Esophagus muscularis mucosa (tissue), 4 donors: ENCODE measurements at regions not wholly inside any gene's neighbourhood (a gene's known extent, or its start where the extent isn't known, plus 50 kb on each side); places are given as distances from the start of the nearest gene placed in this dataset.

Experiments used
- DNase-seq: peaks from one replicate; pipeline ENCODE4 v3.0.0-alpha.2; 2017; ENCODE audit errors: extremely low spot score
- H3K27ac ChIP-seq, 4 donors: fragments of 200-600 bp; sonication (generic); replicated peaks in 1 of 4; 1 replicate in 3 of 4; 2 replicates in 1 of 4; pipeline ENCODE4 v1.5.1; 2016 to 2019; ENCODE audit warnings: mild to moderate bottlenecking in 1 of 4
- H3K27me3 ChIP-seq, 4 donors: fragments of 200-600 bp; sonication (generic); one replicate each; pipeline versions ENCODE4 v1.5.1 to v1.6.0; 2016 to 2019
- H3K36me3 ChIP-seq, 4 donors: fragments of 200-600 bp; sonication (generic); one replicate each; pipeline ENCODE4 v1.5.1; 2016 to 2019
- H3K4me1 ChIP-seq, 4 donors: fragments of 200-600 bp; sonication (generic); one replicate each; pipeline ENCODE4 v1.5.1; 2016 to 2019
- H3K4me3 ChIP-seq, 4 donors: fragments of 200-600 bp; sonication (generic); 1 replicate in 2 of 4; 2 replicates in 2 of 4; pipeline ENCODE4 v1.5.1; 2016 to 2019; ENCODE audit warnings: mild to moderate bottlenecking in 4 of 4, moderate library complexity in 1 of 4
- H3K9me3 ChIP-seq, 4 donors: fragments of 200-600 bp; sonication (generic); 1 replicate in 3 of 4; 2 replicates in 1 of 4; pipeline ENCODE4 v1.5.1; 2016 to 2019
- CTCF ChIP-seq, 3 experiments: fragments of 200-600 bp in 2 of 3; fragments of 450-650 bp in 1 of 3; sonication (generic) in 2 of 3; IDR thresholded peaks; one replicate each; pipeline ENCODE4 v1.5.1; 2017 to 2019; ENCODE audit warnings: antibody characterized with exemption in 3 of 3, mild to moderate bottlenecking in 2 of 3, moderate library complexity in 1 of 3
- EP300 ChIP-seq: sonication (generic); formaldehyde crosslinking; IDR thresholded peaks from one replicate; pipeline ENCODE4 v1.6.1; 2017; ENCODE audit warnings: antibody characterized with exemption
- POLR2A ChIP-seq: fragments of 450-650 bp; IDR thresholded peaks from one replicate; pipeline ENCODE4 v1.6.1; 2017; ENCODE audit warnings: antibody characterized with exemption, moderate library complexity, mild to moderate bottlenecking, low read depth
- POLR2AphosphoS5 ChIP-seq, 2 donors: sonication (generic); formaldehyde crosslinking; IDR thresholded peaks; one replicate each; pipeline ENCODE4 v1.6.1; 2017; ENCODE audit warnings: antibody characterized with exemption in 2 of 2
- WGBS: methylation state at CpG from one replicate; pipeline ENCODE4 v1.1.5; 2018; 5-methylcytosine and 5-hydroxymethylcytosine counted together
- intact Hi-C: fragments of 100-400 bp; cut with DNase I; formaldehyde crosslinking; loops from one replicate; pipeline ENCODE4 v1.15.1; 2023

DNA sequence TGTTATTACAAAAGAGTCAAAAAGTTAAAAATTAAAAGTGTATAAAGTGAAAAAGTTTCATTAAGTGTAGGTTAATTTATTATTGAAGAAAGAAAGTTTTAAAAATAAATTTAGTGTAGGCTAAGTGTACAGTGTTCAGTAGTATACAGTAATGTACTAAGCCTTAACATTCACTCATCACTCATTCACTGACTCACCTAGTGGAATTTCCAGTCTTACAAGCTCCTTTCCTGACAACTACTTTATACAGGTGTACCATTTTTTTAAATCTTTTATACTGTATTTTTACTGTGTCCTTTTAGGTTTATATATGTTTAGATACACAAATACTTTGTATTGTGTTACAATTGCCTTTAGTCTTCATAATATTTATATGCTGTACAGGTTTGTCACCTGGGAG is 530.2 kb upstream of the FAM174A start:
- no peaks in the 10 kb centered on the region for H3K4me1 ChIP-seq
- no peak overlapping the region for H3K4me3 ChIP-seq
- DNase-seq: no peak
- no peaks in the 10 kb centered on the region for H3K36me3 ChIP-seq
- no peaks in the 10 kb centered on the region for H3K9me3 ChIP-seq
- intact Hi-C loops: no loop called here
- no peaks in the 10 kb centered on the region for H3K27me3 ChIP-seq
- TF ChIP-seq POLR2AphosphoS5 (IDR thresholded peaks at IDR 0.05) (no peak), POLR2A (no peak), EP300 (no peak), CTCF (IDR thresholded peaks at IDR 0.05) (no peak)
- no peak overlapping the region for H3K27ac ChIP-seq

GRCh38 chr5:99998319-99998718 is 536.9 kb upstream of the FAM174A start:
- TF ChIP-seq POLR2AphosphoS5 (IDR thresholded peaks at IDR 0.05): no peak
- no peak for TF ChIP-seq CTCF (IDR thresholded peaks at IDR 0.05)
- TF ChIP-seq POLR2A: no peak
- TF ChIP-seq EP300: no peak
- no peaks in the 10 kb centered on the region for H3K9me3 ChIP-seq
- no peaks in the 10 kb centered on the region for H3K36me3 ChIP-seq
- no peak overlapping the region for H3K27ac ChIP-seq
- WGBS: 27% methylated on average over 2 of the region's 2 CpGs
- no peaks in the 10 kb centered on the region for H3K27me3 ChIP-seq
- DNase-seq: no peak
- no peak overlapping the region for H3K4me3 ChIP-seq
- no peaks in the 10 kb centered on the region for H3K4me1 ChIP-seq
- intact Hi-C loops: no loop called here

- no peaks in the 10 kb centered on the region for H3K27me3 ChIP-seq
- intact Hi-C loops: no loop called here
- no peak overlapping the region for H3K27ac ChIP-seq
- TF ChIP-seq POLR2AphosphoS5 (IDR thresholded peaks at IDR 0.05) (no peak), POLR2A (no peak), EP300 (no peak), CTCF (IDR thresholded peaks at IDR 0.05) (no peak)
- no peaks in the 10 kb centered on the region for H3K4me1 ChIP-seq
- no peaks in the 10 kb centered on the region for H3K9me3 ChIP-seq
- no peak overlapping the region for H3K4me3 ChIP-seq
- no peak for DNase-seq
- 87% methylated on average over 2 of the region's 2 CpGs for WGBS
- H3K36me3 ChIP-seq: no peaks in the 10 kb centered on the region
These were observed 539.8 kb upstream of the FAM174A start for GRCh38 chr5:99995407-99995806.

- Histone ChIP-seq H3K4me3 (no peak overlapping the region), H3K4me1 (no peaks in the 10 kb centered on the region), H3K9me3 (no peaks in the 10 kb centered on the region), H3K27ac (no peak overlapping the region), H3K36me3 (no peaks in the 10 kb centered on the region), H3K27me3 (no peaks in the 10 kb centered on the region)
- TF ChIP-seq POLR2AphosphoS5 (IDR thresholded peaks at IDR 0.05) (no peak), CTCF (IDR thresholded peaks at IDR 0.05) (no peak)
- intact Hi-C loops: no loop called here
- DNase-seq: no peak
- 77% methylated on average over 4 of the region's 4 CpGs for WGBS
These were observed 561.4 kb upstream of the FAM174A start for GRCh38 chr5:99973779-99974178.

DNA sequence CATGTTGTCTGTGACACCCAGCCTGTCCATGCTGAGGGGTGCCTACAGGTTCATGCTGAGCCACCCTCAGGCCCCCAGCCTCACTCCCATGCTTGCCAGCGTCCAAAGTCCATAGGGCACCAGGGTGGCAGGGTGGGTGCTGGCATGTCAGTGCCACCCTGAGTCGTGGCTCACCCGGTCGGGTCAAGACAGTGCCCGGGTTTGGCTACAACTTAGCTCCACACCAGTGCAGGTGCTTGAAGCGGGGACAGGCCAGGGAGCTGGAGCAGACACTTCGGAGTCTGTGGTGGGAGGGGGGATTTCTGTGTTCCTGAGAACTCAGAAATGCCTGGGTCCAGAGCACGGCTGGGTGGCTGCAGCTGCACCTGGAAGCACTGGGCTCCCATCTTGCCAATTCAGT is 579.2 kb upstream of the FAM174A start:
- TF ChIP-seq EP300: no peak
- no peak for TF ChIP-seq POLR2A
- TF ChIP-seq POLR2AphosphoS5 (IDR thresholded peaks at IDR 0.05): no peak
- no peak for TF ChIP-seq CTCF (IDR thresholded peaks at IDR 0.05)
- no peaks in the 10 kb centered on the region for H3K4me1 ChIP-seq
- DNase-seq: no peak
- H3K27ac ChIP-seq: no peak overlapping the region
- intact Hi-C loops: no loop called here
- H3K27me3 ChIP-seq: no peaks in the 10 kb centered on the region
- H3K36me3 ChIP-seq: no peaks in the 10 kb centered on the region
- H3K4me3 ChIP-seq: no peak overlapping the region
- no peaks in the 10 kb centered on the region for H3K9me3 ChIP-seq
- 91% methylated on average over 5 of the region's 8 CpGs for WGBS
